ENCODE measurements at regions not wholly inside any gene's neighbourhood (a gene's known extent, or its start where the extent isn't known, plus 50 kb on each side); places are given as distances from the start of the nearest gene placed in this dataset.

DNA sequence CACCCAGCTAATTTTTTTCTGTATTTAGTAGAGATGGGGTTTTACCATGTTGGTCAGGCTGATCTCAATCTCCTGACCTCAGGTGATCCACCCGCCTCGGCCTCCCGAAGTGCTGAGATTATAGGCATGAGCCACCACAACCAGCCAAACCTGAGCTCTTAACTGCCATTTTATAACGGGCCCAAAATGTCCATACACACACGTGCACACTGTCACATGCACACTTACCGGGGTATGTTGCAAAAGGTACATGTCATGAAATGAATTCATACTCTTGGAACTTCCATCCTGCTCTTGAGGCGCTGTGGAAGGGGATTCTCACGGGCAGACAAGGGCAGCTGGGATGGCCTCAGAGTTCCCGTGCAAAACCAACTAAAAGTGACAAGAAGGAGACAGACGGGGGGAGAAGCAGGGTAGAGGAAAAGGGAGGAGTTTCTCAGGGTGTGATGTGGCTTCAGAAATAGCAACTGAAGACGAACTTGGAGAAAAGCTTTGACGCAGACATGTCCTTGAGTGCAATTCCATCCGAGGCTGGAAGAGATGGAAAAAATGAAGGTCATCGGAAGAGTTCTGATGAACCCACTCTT, 110.9 kb downstream of the BDH1 start:
- FAIRE-seq (no peak), DNase-seq (ENCODE audit: low read depth, low spot score) (no peak)
- Histone ChIP-seq H3K27ac (ENCODE audit: insufficient read depth, low read depth, low read length) (no peak overlapping the region), H3K36me3 (ENCODE audit: control insufficient read depth in 2 of 2, extremely low read depth in 1 of 2, insufficient read depth in 2 of 2, low read length in 2 of 2) (no peaks in the 10 kb centered on the region), H3K4me2 (ENCODE audit: insufficient read depth, low read length) (no peak overlapping the region), H3K9me3 (replicated peaks; ENCODE audit: control insufficient read depth, insufficient read depth, low read length) (no peaks in the 10 kb centered on the region), H3K9me1 (replicated peaks; ENCODE audit: control insufficient read depth, extremely low read depth, insufficient read depth, low read length) (no peaks in the 10 kb centered on the region), H3K4me3 (replicated peaks in 1 of 3; ENCODE audit: insufficient read depth in 1 of 3, low read depth in 1 of 3, low read length in 3 of 3) (no peak overlapping the region), H3K4me1 (ENCODE audit: control insufficient read depth, extremely low read depth, insufficient read depth, low read length) (no peaks in the 10 kb centered on the region), H3K79me2 (ENCODE audit: control insufficient read depth, insufficient read depth, low read length) (no peaks in the 10 kb centered on the region), H2AFZ (ENCODE audit: low read depth, low read length) (no peak overlapping the region), H3K9ac (replicated peaks; ENCODE audit: extremely low read depth, insufficient read depth, low read length) (no peak overlapping the region), H4K20me1 (replicated peaks; ENCODE audit: control insufficient read depth, extremely low read depth, insufficient read depth, low read length) (no peaks in the 10 kb centered on the region), H3K27me3 (ENCODE audit: control insufficient read depth in 2 of 2, insufficient read depth in 2 of 2, low read length in 2 of 2) (peaks cover 0 to 13% of the 10 kb centered on the region in 2 experiments)
- intact Hi-C loops (cut with micrococcal nuclease): no loop called here
- CTCF ChIA-PET: interaction anchor here (1.0 to 1.3 kb wide), 2 partner anchors 10 to 17 kb away, joined by 3 to 4 read pairs; no protein-coding TSS in a partner anchor
- dilution Hi-C loops (cut with MboI; ENCODE audit: extremely low pct_ligation_motif_present, low sequenced_read_pairs): no loop called here
- no TSS peak for BruUV-seq (replicated peaks)
- POLR2A ChIA-PET: no interaction called here
- TF ChIP-seq, protein P1, sequence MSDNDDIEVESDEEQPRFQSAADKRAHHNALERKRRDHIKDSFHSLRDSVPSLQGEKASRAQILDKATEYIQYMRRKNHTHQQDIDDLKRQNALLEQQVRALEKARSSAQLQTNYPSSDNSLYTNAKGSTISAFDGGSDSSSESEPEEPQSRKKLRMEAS (IDR thresholded peaks at IDR 0.05; ENCODE audit: insufficient read depth, insufficient read length): no peak
- no peak for TF ChIP-seq POLR2A (IDR thresholded peaks at IDR 0.05; ENCODE audit: low read depth, low read length)
- TF ChIP-seq, protein P2, sequence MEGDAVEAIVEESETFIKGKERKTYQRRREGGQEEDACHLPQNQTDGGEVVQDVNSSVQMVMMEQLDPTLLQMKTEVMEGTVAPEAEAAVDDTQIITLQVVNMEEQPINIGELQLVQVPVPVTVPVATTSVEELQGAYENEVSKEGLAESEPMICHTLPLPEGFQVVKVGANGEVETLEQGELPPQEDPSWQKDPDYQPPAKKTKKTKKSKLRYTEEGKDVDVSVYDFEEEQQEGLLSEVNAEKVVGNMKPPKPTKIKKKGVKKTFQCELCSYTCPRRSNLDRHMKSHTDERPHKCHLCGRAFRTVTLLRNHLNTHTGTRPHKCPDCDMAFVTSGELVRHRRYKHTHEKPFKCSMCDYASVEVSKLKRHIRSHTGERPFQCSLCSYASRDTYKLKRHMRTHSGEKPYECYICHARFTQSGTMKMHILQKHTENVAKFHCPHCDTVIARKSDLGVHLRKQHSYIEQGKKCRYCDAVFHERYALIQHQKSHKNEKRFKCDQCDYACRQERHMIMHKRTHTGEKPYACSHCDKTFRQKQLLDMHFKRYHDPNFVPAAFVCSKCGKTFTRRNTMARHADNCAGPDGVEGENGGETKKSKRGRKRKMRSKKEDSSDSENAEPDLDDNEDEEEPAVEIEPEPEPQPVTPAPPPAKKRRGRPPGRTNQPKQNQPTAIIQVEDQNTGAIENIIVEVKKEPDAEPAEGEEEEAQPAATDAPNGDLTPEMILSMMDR (IDR thresholded peaks at IDR 0.05; ENCODE audit: extremely low read depth in 1 of 2, insufficient read depth in 1 of 2, low read depth in 1 of 2, low read length in 2 of 2): no peak
- no peak for TF ChIP-seq EZH2 (IDR thresholded peaks at IDR 0.05; ENCODE audit: borderline replicate concordance, low read depth, low read length, severe bottlenecking)
- TF ChIP-seq FOS (IDR thresholded peaks at IDR 0.05; ENCODE audit: borderline replicate concordance, insufficient read depth, low read length): no peak
- no peak for TF ChIP-seq MYC (IDR thresholded peaks at IDR 0.05; ENCODE audit: low read depth, low read length)
- no peak for TF ChIP-seq GATA2 (IDR thresholded peaks at IDR 0.05; ENCODE audit: insufficient read depth, insufficient read length, low read depth, low read length)
- no peak for TF ChIP-seq JUN (IDR thresholded peaks at IDR 0.05; ENCODE audit: borderline replicate concordance, insufficient read depth, insufficient read length, low read depth)
- TF ChIP-seq POLR2AphosphoS5 (IDR thresholded peaks at IDR 0.05; ENCODE audit: insufficient read depth, low read depth, low read length): no peak

Measured in endothelial cell of umbilical vein (primary cell).